Esophagus squamous epithelium (tissue), 4 donors: ENCODE measurements at regions not wholly inside any gene's neighbourhood (a gene's known extent, or its start where the extent isn't known, plus 50 kb on each side); places are given as distances from the start of the nearest gene placed in this dataset.

ENCODE experiments used
- CTCF ChIP-seq, 6 experiments: fragments of 450-650 bp in 4 of 6; fragments of 200-600 bp in 2 of 6; sonication (generic) in 2 of 6; IDR thresholded peaks; one replicate each; pipeline ENCODE4 v1.5.1; 2016 to 2019; ENCODE audit warnings: antibody characterized with exemption in 6 of 6, mild to moderate bottlenecking in 4 of 6, moderate library complexity in 4 of 6
- POLR2A ChIP-seq, 4 donors: fragments of 450-650 bp; IDR thresholded peaks; one replicate each; pipeline ENCODE4 v1.6.1; 2017; ENCODE audit warnings: antibody characterized with exemption in 4 of 4, mild to moderate bottlenecking in 4 of 4, moderate library complexity in 3 of 4

GRCh38 chr4:32991663-32992062 lies 2271.5 kb downstream of the PCDH7 start:
- no peak for TF ChIP-seq CTCF (IDR thresholded peaks at IDR 0.05)
- no peak for TF ChIP-seq POLR2A (IDR thresholded peaks at IDR 0.05)
